NB4 (cell line): ENCODE measurements at regions not wholly inside any gene's neighbourhood (a gene's known extent, or its start where the extent isn't known, plus 50 kb on each side); places are given as distances from the start of the nearest gene placed in this dataset.

ENCODE experiments used
- POLR2A ChIP-seq: IDR thresholded peaks from 2 replicates; pipeline ENCODE4 v1.6.1; 2011; ENCODE audit warnings: mild to moderate bottlenecking; ENCODE audit not compliant: insufficient read length; ENCODE audit errors: extremely low read depth
- TF ChIP-seq, protein P1 (sequence below): IDR thresholded peaks from one replicate; pipeline ENCODE4 v1.5.1; 2012; ENCODE audit warnings: low read depth, low read length

DNA sequence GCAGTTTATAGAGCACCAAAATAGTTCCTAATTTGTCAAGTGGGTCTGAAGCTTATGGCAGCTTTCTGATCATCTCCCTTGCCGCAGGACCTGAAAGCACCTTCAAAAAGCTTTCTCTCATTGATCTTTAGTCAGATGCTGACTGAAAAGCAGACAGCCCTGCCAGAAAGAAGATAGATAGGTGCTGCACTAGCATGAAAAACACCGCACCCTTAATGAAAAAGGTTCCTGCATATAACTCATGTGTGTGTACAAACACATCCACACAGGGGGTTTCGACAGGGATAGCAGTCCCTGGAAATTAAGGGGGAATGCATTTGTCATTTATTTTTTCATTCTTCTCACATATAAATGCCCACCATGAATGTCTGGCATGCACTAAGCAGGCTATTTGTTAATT is 361.7 kb upstream of the SNX7 start:
- TF ChIP-seq, protein P1, sequence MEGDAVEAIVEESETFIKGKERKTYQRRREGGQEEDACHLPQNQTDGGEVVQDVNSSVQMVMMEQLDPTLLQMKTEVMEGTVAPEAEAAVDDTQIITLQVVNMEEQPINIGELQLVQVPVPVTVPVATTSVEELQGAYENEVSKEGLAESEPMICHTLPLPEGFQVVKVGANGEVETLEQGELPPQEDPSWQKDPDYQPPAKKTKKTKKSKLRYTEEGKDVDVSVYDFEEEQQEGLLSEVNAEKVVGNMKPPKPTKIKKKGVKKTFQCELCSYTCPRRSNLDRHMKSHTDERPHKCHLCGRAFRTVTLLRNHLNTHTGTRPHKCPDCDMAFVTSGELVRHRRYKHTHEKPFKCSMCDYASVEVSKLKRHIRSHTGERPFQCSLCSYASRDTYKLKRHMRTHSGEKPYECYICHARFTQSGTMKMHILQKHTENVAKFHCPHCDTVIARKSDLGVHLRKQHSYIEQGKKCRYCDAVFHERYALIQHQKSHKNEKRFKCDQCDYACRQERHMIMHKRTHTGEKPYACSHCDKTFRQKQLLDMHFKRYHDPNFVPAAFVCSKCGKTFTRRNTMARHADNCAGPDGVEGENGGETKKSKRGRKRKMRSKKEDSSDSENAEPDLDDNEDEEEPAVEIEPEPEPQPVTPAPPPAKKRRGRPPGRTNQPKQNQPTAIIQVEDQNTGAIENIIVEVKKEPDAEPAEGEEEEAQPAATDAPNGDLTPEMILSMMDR: no peak
- TF ChIP-seq POLR2A: no peak
